Endothelial cell of umbilical vein (primary cell): ENCODE measurements at regions not wholly inside any gene's neighbourhood (a gene's known extent, or its start where the extent isn't known, plus 50 kb on each side); places are given as distances from the start of the nearest gene placed in this dataset.
"Not testable (repeated sequence)": the region's sequence is repeated elsewhere in the genome, so short reads cannot be mapped to it uniquely, and the experiment has no call there.

ENCODE experiments used
- BruUV-seq: library from RNA; stranded (reverse); fragments of 400-500 nt; replicated peaks from 2 replicates; lab custom pipeline; 2021; lab: Mats Ljungman, UMichigan
- CTCF ChIA-PET: fragments of 300-600, 350-600 bp; sonication (Branson Sonifier 250); formaldehyde crosslinking; loops from one replicate; lab custom pipeline; 2021; ENCODE audit warnings: antibody characterized with exemption, inconsistent platforms; lab: Charles Lee
- POLR2A ChIA-PET: fragments of 300-600, 350-600 bp; sonication (Branson Sonifier 250); formaldehyde crosslinking; loops from one replicate; lab custom pipeline; 2021; ENCODE audit warnings: antibody characterized with exemption, inconsistent platforms; lab: Charles Lee
- DNase-seq: peaks from one replicate; pipeline ENCODE4 v3.0.0-alpha.2; 2011; ENCODE audit warnings: low read depth, low spot score
- FAIRE-seq: peaks from 2 replicates; lab custom pipeline; 2011; peaks lifted over from hg19 to GRCh38; lab: Jason Lieb, UNC
- H2AFZ ChIP-seq: 2 replicates; pipeline ENCODE4 v1.6.0; 2012; ENCODE audit warnings: low read depth, low read length, control low read depth, inconsistent platforms
- H3K27ac ChIP-seq: 2 replicates; pipeline ENCODE4 v1.5.1; 2011; ENCODE audit warnings: low read depth, mild to moderate bottlenecking, control low read depth, low read length, moderate library complexity; ENCODE audit not compliant: insufficient read depth
- H3K27me3 ChIP-seq, 2 experiments: 2 replicates each; pipeline versions ENCODE4 v1.6.0 to v1.6.1; 2011; ENCODE audit warnings: low read length in 2 of 2, mixed read lengths in 1 of 2; ENCODE audit not compliant: control insufficient read depth in 2 of 2, insufficient read depth in 2 of 2
- H3K36me3 ChIP-seq, 2 experiments: 2 replicates in 1 of 2; 3 replicates in 1 of 2; pipeline ENCODE4 v1.5.1; 2011; ENCODE audit warnings: low read length in 2 of 2, mild to moderate bottlenecking in 1 of 2, moderate library complexity in 1 of 2; ENCODE audit not compliant: control insufficient read depth in 2 of 2, insufficient read depth in 2 of 2; ENCODE audit errors: extremely low read depth in 1 of 2
- H3K4me1 ChIP-seq: 3 replicates; pipeline ENCODE4 v1.5.1; 2011; ENCODE audit warnings: mild to moderate bottlenecking, low read length; ENCODE audit not compliant: control insufficient read depth, insufficient read depth; ENCODE audit errors: extremely low read depth
- H3K4me2 ChIP-seq: 2 replicates; pipeline ENCODE4 v1.6.1; 2011; ENCODE audit warnings: low read length, control low read depth, mixed read lengths; ENCODE audit not compliant: insufficient read depth
- H3K4me3 ChIP-seq, 3 experiments: fragments of 200-600 bp in 1 of 3; sonication (generic), shearing (Covaris generic) in 1 of 3; replicated peaks in 1 of 3; 2 replicates each; pipeline ENCODE4 v1.5.1; 2011 to 2016; ENCODE audit warnings: control low read depth in 3 of 3, low read length in 3 of 3, mild to moderate bottlenecking in 2 of 3, inconsistent platforms in 1 of 3, low read depth in 1 of 3, moderate library complexity in 1 of 3; ENCODE audit not compliant: insufficient read depth in 1 of 3
- H3K79me2 ChIP-seq: 2 replicates; pipeline ENCODE4 v1.6.0; 2012; ENCODE audit warnings: low read length, inconsistent platforms; ENCODE audit not compliant: control insufficient read depth, insufficient read depth
- H3K9ac ChIP-seq: replicated peaks from 2 replicates; pipeline ENCODE3; 2011; ENCODE audit warnings: low read length, control low read depth; ENCODE audit not compliant: insufficient read depth; ENCODE audit errors: extremely low read depth
- H3K9me1 ChIP-seq: replicated peaks from 3 replicates; pipeline ENCODE4 v1.6.0; 2011; ENCODE audit warnings: mild to moderate bottlenecking, low read length; ENCODE audit not compliant: control insufficient read depth, insufficient read depth; ENCODE audit errors: extremely low read depth
- H3K9me3 ChIP-seq: replicated peaks from 2 replicates; pipeline ENCODE4 v1.5.1; 2012; ENCODE audit warnings: low read length, inconsistent platforms; ENCODE audit not compliant: control insufficient read depth, insufficient read depth
- H4K20me1 ChIP-seq: replicated peaks from 2 replicates; pipeline ENCODE3; 2011; ENCODE audit warnings: mild to moderate bottlenecking, low read length; ENCODE audit not compliant: control insufficient read depth, insufficient read depth; ENCODE audit errors: extremely low read depth
- EZH2 ChIP-seq: IDR thresholded peaks from 2 replicates; pipeline ENCODE4 v1.6.1; 2012; ENCODE audit warnings: borderline replicate concordance, low read depth, mild to moderate bottlenecking, moderate library complexity, low read length, inconsistent platforms; ENCODE audit not compliant: severe bottlenecking
- FOS ChIP-seq: IDR thresholded peaks from 2 replicates; pipeline ENCODE4 v1.6.1; 2011; ENCODE audit warnings: mild to moderate bottlenecking, low read length, moderate library complexity, borderline replicate concordance; ENCODE audit not compliant: insufficient read depth
- GATA2 ChIP-seq: IDR thresholded peaks from 2 replicates; pipeline ENCODE4 v1.7.0; 2011; ENCODE audit warnings: low read depth, mild to moderate bottlenecking, moderate library complexity, mixed read lengths, low read length; ENCODE audit not compliant: insufficient read length, insufficient read depth
- JUN ChIP-seq: IDR thresholded peaks from 2 replicates; pipeline ENCODE4 v1.6.1; 2011; ENCODE audit warnings: borderline replicate concordance, low read depth; ENCODE audit not compliant: insufficient read length, insufficient read depth
- MYC ChIP-seq: IDR thresholded peaks from one replicate; pipeline ENCODE4 v1.6.1; 2011; ENCODE audit warnings: mild to moderate bottlenecking, low read depth, low read length
- POLR2A ChIP-seq: IDR thresholded peaks from 2 replicates; pipeline ENCODE4 v1.6.1; 2012; ENCODE audit warnings: low read depth, mild to moderate bottlenecking, control low read depth, low read length
- POLR2AphosphoS5 ChIP-seq: IDR thresholded peaks from 2 replicates; pipeline ENCODE4 v1.6.1; 2012; ENCODE audit warnings: low read depth, mild to moderate bottlenecking, control low read depth, low read length, moderate library complexity; ENCODE audit not compliant: insufficient read depth
- dilution Hi-C: fragments of 300-500 bp; cut with MboI; formaldehyde crosslinking; loops from one replicate; pipeline ENCODE4 v1.15.0; 2019; ENCODE audit warnings: low sequenced_read_pairs; ENCODE audit not compliant: extremely low pct_ligation_motif_present
- intact Hi-C: fragments of 100-400 bp; cut with micrococcal nuclease; formaldehyde crosslinking; loops from one replicate; pipeline ENCODE4 v1.10.0; 2022
- TF ChIP-seq, protein P1 (sequence below), 2 donors: IDR thresholded peaks; 1 replicate in 1 of 2; 2 replicates in 1 of 2; pipeline ENCODE4 v1.5.1; 2011; ENCODE audit warnings: low read length in 2 of 2, mild to moderate bottlenecking in 2 of 2, moderate library complexity in 2 of 2, control low read depth in 1 of 2, inconsistent platforms in 1 of 2, low read depth in 1 of 2; ENCODE audit not compliant: insufficient read depth in 1 of 2; ENCODE audit errors: extremely low read depth in 1 of 2
- TF ChIP-seq, protein P2 (sequence below): IDR thresholded peaks from 2 replicates; pipeline ENCODE4 v1.6.1; 2011; ENCODE audit not compliant: insufficient read depth, insufficient read length

GRCh38 chr3:115409596-115409995 is 213.7 kb upstream of the GAP43 start:
- Histone ChIP-seq H3K4me1 (no peaks in the 10 kb centered on the region), H3K9me1 (no peaks in the 10 kb centered on the region), H3K9me3 (no peaks in the 10 kb centered on the region), H3K27me3 (no peaks in the 10 kb centered on the region), H2AFZ (no peak overlapping the region), H3K36me3 (no peaks in the 10 kb centered on the region), H3K4me3 (no peak overlapping the region), H4K20me1 (no peaks in the 10 kb centered on the region), H3K79me2 (no peaks in the 10 kb centered on the region), H3K27ac (no peak overlapping the region), H3K9ac (no peak overlapping the region), H3K4me2 (no peak overlapping the region)
- ChIA-PET POLR2A (no interaction called here), CTCF (no interaction called here)
- intact Hi-C loops = no loop called here
- FAIRE-seq (no peak), DNase-seq (no peak)
- BruUV-seq = no TSS peak
- TF ChIP-seq POLR2AphosphoS5 (no peak), JUN (no peak), GATA2 (no peak), POLR2A (no peak), FOS (no peak), EZH2 (no peak), MYC (no peak)
- TF ChIP-seq, protein P1, sequence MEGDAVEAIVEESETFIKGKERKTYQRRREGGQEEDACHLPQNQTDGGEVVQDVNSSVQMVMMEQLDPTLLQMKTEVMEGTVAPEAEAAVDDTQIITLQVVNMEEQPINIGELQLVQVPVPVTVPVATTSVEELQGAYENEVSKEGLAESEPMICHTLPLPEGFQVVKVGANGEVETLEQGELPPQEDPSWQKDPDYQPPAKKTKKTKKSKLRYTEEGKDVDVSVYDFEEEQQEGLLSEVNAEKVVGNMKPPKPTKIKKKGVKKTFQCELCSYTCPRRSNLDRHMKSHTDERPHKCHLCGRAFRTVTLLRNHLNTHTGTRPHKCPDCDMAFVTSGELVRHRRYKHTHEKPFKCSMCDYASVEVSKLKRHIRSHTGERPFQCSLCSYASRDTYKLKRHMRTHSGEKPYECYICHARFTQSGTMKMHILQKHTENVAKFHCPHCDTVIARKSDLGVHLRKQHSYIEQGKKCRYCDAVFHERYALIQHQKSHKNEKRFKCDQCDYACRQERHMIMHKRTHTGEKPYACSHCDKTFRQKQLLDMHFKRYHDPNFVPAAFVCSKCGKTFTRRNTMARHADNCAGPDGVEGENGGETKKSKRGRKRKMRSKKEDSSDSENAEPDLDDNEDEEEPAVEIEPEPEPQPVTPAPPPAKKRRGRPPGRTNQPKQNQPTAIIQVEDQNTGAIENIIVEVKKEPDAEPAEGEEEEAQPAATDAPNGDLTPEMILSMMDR (IDR thresholded peaks at IDR 0.05; ENCODE audit: extremely low read depth in 1 of 2, insufficient read depth in 1 of 2, low read depth in 1 of 2, low read length in 2 of 2) = no peak
- TF ChIP-seq, protein P2, sequence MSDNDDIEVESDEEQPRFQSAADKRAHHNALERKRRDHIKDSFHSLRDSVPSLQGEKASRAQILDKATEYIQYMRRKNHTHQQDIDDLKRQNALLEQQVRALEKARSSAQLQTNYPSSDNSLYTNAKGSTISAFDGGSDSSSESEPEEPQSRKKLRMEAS = no peak
- dilution Hi-C loops = no loop called here

- H3K36me3 ChIP-seq, H3K9ac ChIP-seq, H3K27me3 ChIP-seq, H3K4me2 ChIP-seq, H3K4me1 ChIP-seq, BruUV-seq, FAIRE-seq, CTCF ChIA-PET, H3K9me1 ChIP-seq, POLR2A ChIA-PET, H4K20me1 ChIP-seq, H3K4me3 ChIP-seq, H3K79me2 ChIP-seq, DNase-seq, H3K9me3 ChIP-seq, dilution Hi-C loops, intact Hi-C loops, H3K27ac ChIP-seq, H2AFZ ChIP-seq: not testable (repeated sequence)
Observed at GRCh38 chr3:115414610-115415009, 208.7 kb upstream of the GAP43 start.
